GM23338 (cell line): ENCODE measurements at regions not wholly inside any gene's neighbourhood (a gene's known extent, or its start where the extent isn't known, plus 50 kb on each side); places are given as distances from the start of the nearest gene placed in this dataset.

Experiments used
- CREB1 ChIP-seq: fragments of 250-450 bp; sonication (Bioruptor Pico); IDR thresholded peaks from 2 replicates; pipeline ENCODE4 v1.5.0; 2020; ENCODE audit warnings: low read depth, mild to moderate bottlenecking, moderate library complexity
- CTCF ChIP-seq, 2 experiments: fragments of 200-600 bp in 1 of 2; sonication (generic) in 1 of 2; conservative IDR thresholded peaks; 2 replicates each; pipeline versions ENCODE4 v1.5.1 to v1.6.1; 2016 to 2017; ENCODE audit warnings: antibody characterized with exemption in 2 of 2, low read depth in 2 of 2, mild to moderate bottlenecking in 2 of 2, moderate library complexity in 1 of 2
- ETS1 ChIP-seq: IDR thresholded peaks from 2 replicates; pipeline ENCODE4 v1.6.1; 2016; ENCODE audit warnings: antibody characterized with exemption
- EZH2 ChIP-seq: fragments of 200-600 bp; sonication (generic); IDR thresholded peaks from one replicate; pipeline ENCODE4 v1.8.0; 2017; ENCODE audit warnings: antibody characterized with exemption, mild to moderate bottlenecking, low read depth; ENCODE audit not compliant: unreplicated experiment
- EZH2phosphoT487 ChIP-seq: fragments of 200-600 bp; sonication (generic); IDR thresholded peaks from one replicate; pipeline ENCODE4 v1.8.1; 2018; ENCODE audit warnings: antibody characterized with exemption; ENCODE audit not compliant: unreplicated experiment
- JUNB ChIP-seq: IDR thresholded peaks from one replicate; pipeline ENCODE4 v1.6.1; 2016; ENCODE audit warnings: antibody characterized with exemption; ENCODE audit not compliant: unreplicated experiment
- POLR2AphosphoS5 ChIP-seq: IDR thresholded peaks from 2 replicates; pipeline ENCODE4 v1.6.1; 2016; ENCODE audit warnings: antibody characterized with exemption, low read depth
- REST ChIP-seq: IDR thresholded peaks from one replicate; pipeline ENCODE4 v1.6.1; 2018; ENCODE audit warnings: antibody characterized with exemption; ENCODE audit not compliant: unreplicated experiment
- STAT1 ChIP-seq: IDR thresholded peaks from one replicate; pipeline ENCODE4 v1.6.1; 2016; ENCODE audit warnings: antibody characterized with exemption; ENCODE audit not compliant: unreplicated experiment
- ZNF114 ChIP-seq: fragments of 250-450 bp; sonication (Bioruptor Pico); IDR thresholded peaks from 2 replicates; pipeline ENCODE4 v1.5.0; 2020; ENCODE audit warnings: mild to moderate bottlenecking, moderate library complexity
- ZNF331 ChIP-seq: fragments of 250-450 bp; sonication (Bioruptor Pico); IDR thresholded peaks from 2 replicates; pipeline ENCODE4 v1.5.0; 2020; ENCODE audit warnings: low read depth, mild to moderate bottlenecking, moderate library complexity
- ZNF462 ChIP-seq: fragments of 250-450 bp; sonication (Bioruptor Pico); IDR thresholded peaks from 2 replicates; pipeline ENCODE4 v1.5.0; 2020; ENCODE audit warnings: mild to moderate bottlenecking, moderate library complexity

- TF ChIP-seq ETS1 = no peak
- TF ChIP-seq POLR2AphosphoS5 = no peak
- no peak for TF ChIP-seq EZH2phosphoT487
- TF ChIP-seq CTCF (conservative IDR thresholded peaks at IDR 0.05; ENCODE audit: low read depth in 2 of 2) = no peak
- no peak for TF ChIP-seq REST
- no peak for TF ChIP-seq JUNB
- TF ChIP-seq EZH2 = no peak
- no peak for TF ChIP-seq STAT1
- TF ChIP-seq ZNF114 (CRISPR knock-in tag) = no peak
- TF ChIP-seq ZNF331 (CRISPR knock-in tag) = no peak
- TF ChIP-seq ZNF462 (CRISPR knock-in tag) = no peak
- TF ChIP-seq CREB1 (CRISPR knock-in tag) = no peak
These were observed 311.3 kb downstream of the SQOR start for GRCh38 chr15:45946111-45946510.
